ENCODE measurements at regions not wholly inside any gene's neighbourhood (a gene's known extent, or its start where the extent isn't known, plus 50 kb on each side); places are given as distances from the start of the nearest gene placed in this dataset.

DNA sequence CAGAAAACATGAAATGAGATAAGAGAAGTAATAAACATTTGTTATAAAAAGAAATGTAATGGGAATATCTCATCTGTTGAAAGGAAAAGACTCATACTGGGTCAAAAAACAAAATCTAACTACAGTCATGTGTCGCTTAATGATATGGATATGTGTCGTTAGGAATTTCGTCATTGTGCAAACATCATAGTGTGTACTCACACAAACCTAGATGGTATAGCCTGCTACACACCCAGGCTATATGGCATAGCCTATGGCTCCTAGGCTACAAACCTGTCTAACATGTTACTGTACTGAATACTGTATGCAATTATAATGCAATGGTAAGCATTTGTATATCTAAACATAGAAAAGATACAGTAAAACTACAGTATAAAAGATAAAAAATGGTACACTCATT is 89.8 kb upstream of the ZC3H12C start:
- no peaks in the 10 kb centered on the region for H3K36me3 Mint-ChIP-seq (ENCODE audit: low read depth)
- H3K27ac Mint-ChIP-seq (ENCODE audit: unreplicated experiment) = no peak overlapping the region
- no peak overlapping the region for H3K4me3 Mint-ChIP-seq
- no peaks in the 10 kb centered on the region for H3K27me3 Mint-ChIP-seq (ENCODE audit: low read depth)
- H3K4me1 Mint-ChIP-seq = peaks cover 13% of the 10 kb centered on the region
- DNase-seq (ENCODE audit: low read depth, low spot score) = no peak
- H3K9me3 Mint-ChIP-seq = peaks cover 6% of the 10 kb centered on the region
- TF ChIP-seq CTCF (conservative IDR thresholded peaks at IDR 0.05) = no peak

DNA sequence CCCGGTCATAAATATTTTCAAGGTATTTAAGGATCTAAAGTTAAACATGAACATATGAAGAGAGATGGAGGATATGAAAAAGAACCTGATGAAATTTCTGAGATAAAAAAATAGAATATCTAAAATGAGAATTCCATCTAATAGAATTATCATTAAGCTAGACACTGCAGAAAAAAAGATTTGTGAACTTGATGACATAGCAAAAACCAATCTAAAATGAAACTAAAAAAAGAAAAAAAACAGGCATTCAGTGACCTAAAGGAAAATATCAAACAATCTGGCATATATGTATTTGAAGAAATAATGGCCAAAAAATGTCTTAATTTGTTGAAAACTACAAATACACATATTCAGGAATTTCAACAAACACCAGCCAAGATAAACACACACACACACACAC is 81.6 kb upstream of the ZC3H12C start:
- TF ChIP-seq CTCF (conservative IDR thresholded peaks at IDR 0.05) = no peak
- Mint-ChIP-seq H3K9me3 (peaks cover 14% of the 10 kb centered on the region), H3K27ac (ENCODE audit: unreplicated experiment) (no peak overlapping the region), H3K27me3 (ENCODE audit: low read depth) (no peaks in the 10 kb centered on the region), H3K36me3 (ENCODE audit: low read depth) (peaks cover 22% of the 10 kb centered on the region), H3K4me3 (no peak overlapping the region), H3K4me1 (no peaks in the 10 kb centered on the region)
- DNase-seq (ENCODE audit: low read depth, low spot score) = no peak

- no peak for DNase-seq (ENCODE audit: low read depth, low spot score)
- peaks cover 12% of the 10 kb centered on the region for H3K9me3 Mint-ChIP-seq
Measured at GRCh38 chr11:110015695-110016094, 77.5 kb upstream of the ZC3H12C start.

DNA sequence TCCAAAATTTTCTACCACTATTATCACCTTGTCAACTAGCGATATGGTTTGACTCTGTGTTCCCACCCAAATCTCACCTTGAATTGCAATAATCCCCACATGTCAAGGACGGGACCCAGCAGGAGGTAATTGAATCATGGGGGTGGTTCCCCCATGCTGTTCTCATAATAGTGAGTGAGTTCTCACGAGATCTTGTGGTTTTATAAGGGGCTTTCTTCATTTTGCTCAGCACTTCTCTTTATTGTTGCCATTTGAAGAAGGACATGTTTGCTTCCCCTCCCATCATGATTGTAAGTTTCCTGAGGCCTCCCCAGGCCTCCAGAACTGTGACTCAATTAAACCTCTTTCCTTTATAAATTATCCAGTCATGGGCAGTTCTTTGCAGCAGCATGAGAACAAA is 73.5 kb upstream of the ZC3H12C start:
- DNase-seq (ENCODE audit: low read depth, low spot score) = no peak
- H3K4me3 Mint-ChIP-seq = no peak overlapping the region
- peaks cover 8% of the 10 kb centered on the region for H3K4me1 Mint-ChIP-seq
- H3K36me3 Mint-ChIP-seq (ENCODE audit: low read depth) = peaks cover 2% of the 10 kb centered on the region
- H3K27ac Mint-ChIP-seq (ENCODE audit: unreplicated experiment) = no peak overlapping the region
- TF ChIP-seq CTCF (conservative IDR thresholded peaks at IDR 0.05) = no peak
- H3K9me3 Mint-ChIP-seq = peaks cover 8% of the 10 kb centered on the region
- H3K27me3 Mint-ChIP-seq (ENCODE audit: low read depth) = no peaks in the 10 kb centered on the region

More at GRCh38 chr11:110015695-110016094, 77.5 kb upstream of the ZC3H12C start:
- Mint-ChIP-seq H3K36me3 (ENCODE audit: low read depth) (peaks cover 17% of the 10 kb centered on the region), H3K4me1 (no peaks in the 10 kb centered on the region), H3K4me3 (no peak overlapping the region), H3K27ac (ENCODE audit: unreplicated experiment) (no peak overlapping the region), H3K27me3 (ENCODE audit: low read depth) (no peaks in the 10 kb centered on the region)
- TF ChIP-seq CTCF (conservative IDR thresholded peaks at IDR 0.05) = no peak

- Mint-ChIP-seq H3K27ac (ENCODE audit: unreplicated experiment) (no peak overlapping the region), H3K4me3 (no peak overlapping the region), H3K36me3 (ENCODE audit: low read depth) (no peaks in the 10 kb centered on the region), H3K9me3 (peaks cover 8% of the 10 kb centered on the region), H3K27me3 (ENCODE audit: low read depth) (no peaks in the 10 kb centered on the region), H3K4me1 (peaks cover 18% of the 10 kb centered on the region)
- no peak for TF ChIP-seq CTCF (conservative IDR thresholded peaks at IDR 0.05)
- no peak for DNase-seq (ENCODE audit: low read depth, low spot score)
Measured at GRCh38 chr11:110022548-110022947, 70.6 kb upstream of the ZC3H12C start.

DNA sequence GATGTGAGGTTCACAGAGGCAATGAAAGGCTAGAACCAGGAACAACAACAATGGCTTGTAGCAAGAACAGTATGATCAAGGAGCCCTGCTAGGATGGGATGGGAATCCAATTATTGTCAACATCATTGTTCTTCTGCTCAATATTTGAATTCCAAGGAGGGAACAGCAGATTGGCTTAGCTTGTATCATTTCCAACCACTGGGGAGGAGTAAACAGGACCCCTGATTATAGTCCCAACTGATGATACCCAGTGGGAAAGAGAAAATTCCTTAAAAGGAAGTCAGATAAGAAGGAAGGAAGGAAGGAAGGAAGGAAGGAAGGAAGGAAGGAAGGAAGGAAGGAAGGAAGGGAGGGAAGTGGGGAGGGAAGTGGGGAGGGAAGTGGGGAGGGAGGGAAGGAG is 69.5 kb upstream of the ZC3H12C start:
- no peak for DNase-seq (ENCODE audit: low read depth, low spot score)
- TF ChIP-seq CTCF (conservative IDR thresholded peaks at IDR 0.05) = no peak
- H3K4me3 Mint-ChIP-seq = no peak overlapping the region
- H3K27me3 Mint-ChIP-seq (ENCODE audit: low read depth) = no peaks in the 10 kb centered on the region
- peaks cover 23% of the 10 kb centered on the region for H3K4me1 Mint-ChIP-seq
- H3K36me3 Mint-ChIP-seq (ENCODE audit: low read depth) = peaks cover 4% of the 10 kb centered on the region
- peaks cover 12% of the 10 kb centered on the region for H3K9me3 Mint-ChIP-seq
- H3K27ac Mint-ChIP-seq (ENCODE audit: unreplicated experiment) = no peak overlapping the region

Data from neural crest cell (in vitro differentiated cells).